HAP-1 (cell line): ENCODE measurements at regions not wholly inside any gene's neighbourhood (a gene's known extent, or its start where the extent isn't known, plus 50 kb on each side); places are given as distances from the start of the nearest gene placed in this dataset.
"Not testable (repeated sequence)": the region's sequence is repeated elsewhere in the genome, so short reads cannot be mapped to it uniquely, and the experiment has no call there.

Experiments used
- DNase-seq, 2 experiments: peaks; one replicate each; pipeline ENCODE4 v3.0.0-alpha.2; 2016 to 2020; ENCODE audit warnings: low spot score in 2 of 2
- H3K27me3 ChIP-seq: fragments of 250-450 bp; sonication (Bioruptor Pico); 2 replicates; pipeline ENCODE4 v1.5.1; 2020; ENCODE audit warnings: low read depth, mild to moderate bottlenecking, moderate library complexity
- H3K36me3 ChIP-seq: fragments of 250-450 bp; sonication (Bioruptor Pico); replicated peaks from 2 replicates; pipeline ENCODE4 v1.5.1; 2020; ENCODE audit warnings: mild to moderate bottlenecking
- H3K4me1 ChIP-seq: fragments of 250-450 bp; sonication (Bioruptor Pico); 2 replicates; pipeline ENCODE4 v1.5.1; 2020; ENCODE audit warnings: mild to moderate bottlenecking
- H3K4me3 ChIP-seq: fragments of 250-450 bp; sonication (Bioruptor Pico); 2 replicates; pipeline ENCODE4 v1.5.1; 2020; ENCODE audit warnings: mild to moderate bottlenecking, moderate library complexity
- H3K9me3 ChIP-seq: fragments of 250-450 bp; sonication (Bioruptor Pico); 2 replicates; pipeline ENCODE4 v1.5.1; 2020; ENCODE audit warnings: mild to moderate bottlenecking, moderate library complexity
- in situ Hi-C: fragments of 300-500 bp; cut with MboI; formaldehyde crosslinking; loops from 3 replicates; pipeline ENCODE4 v1.14.3; 2020; ENCODE audit warnings: low sequenced_read_pairs, inconsistent platforms, mixed read lengths

DNA sequence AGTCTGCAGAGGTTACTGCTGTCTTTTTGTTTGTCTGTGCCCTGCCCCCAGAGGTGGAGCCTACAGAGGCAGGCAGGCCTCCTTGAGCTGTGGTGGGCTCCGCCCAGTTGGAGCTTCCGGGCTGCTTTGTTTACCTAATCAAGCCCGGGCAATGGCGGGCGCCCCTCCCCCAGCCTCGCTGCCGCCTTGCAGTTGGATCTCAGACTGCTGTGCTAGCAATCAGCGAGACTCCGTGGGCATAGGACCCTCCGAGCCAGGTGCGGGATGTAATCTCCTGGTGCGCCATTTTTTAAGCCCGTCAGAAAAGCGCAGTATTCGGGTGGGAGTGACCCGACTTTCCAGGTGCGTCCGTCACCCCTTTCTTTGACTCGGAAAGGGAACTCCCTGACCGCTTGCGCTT is 141.5 kb upstream of the NTF3 start:
- H3K27me3 ChIP-seq, DNase-seq, H3K9me3 ChIP-seq, H3K36me3 ChIP-seq, H3K4me3 ChIP-seq, H3K4me1 ChIP-seq, in situ Hi-C loops: not testable (repeated sequence)

GRCh38 chr12:5292651-5293050 is 139.3 kb upstream of the NTF3 start:
- Histone ChIP-seq H3K36me3 (no peaks in the 10 kb centered on the region), H3K27me3 (no peaks in the 10 kb centered on the region), H3K9me3 (no peaks in the 10 kb centered on the region), H3K4me3 (no peak overlapping the region), H3K4me1 (no peaks in the 10 kb centered on the region)
- in situ Hi-C loops, result no loop called here
- no peak for DNase-seq

DNA sequence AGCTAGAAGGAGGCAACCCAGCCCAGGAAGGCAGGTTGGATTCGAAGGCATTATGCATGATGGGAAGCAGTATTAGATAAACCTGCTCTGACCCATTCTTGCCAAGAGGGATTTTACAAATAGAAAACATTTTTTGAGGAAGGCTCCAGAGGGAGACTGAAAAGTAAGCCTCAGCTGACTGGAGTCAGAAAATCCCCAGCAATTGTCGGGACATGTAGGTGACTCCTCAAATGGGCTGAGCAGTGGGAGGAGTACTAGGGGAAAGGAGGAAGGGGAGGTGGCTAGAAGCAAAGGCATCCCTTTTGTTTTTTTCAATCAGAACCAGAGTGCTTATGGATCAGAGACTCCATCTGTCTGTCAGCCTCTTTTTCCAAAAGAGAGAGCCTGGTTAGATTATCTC is 138.1 kb upstream of the NTF3 start:
- in situ Hi-C loops, result no loop called here
- no peak for DNase-seq
- Histone ChIP-seq H3K4me3 (no peak overlapping the region), H3K27me3 (no peaks in the 10 kb centered on the region), H3K4me1 (no peaks in the 10 kb centered on the region), H3K9me3 (no peaks in the 10 kb centered on the region), H3K36me3 (no peaks in the 10 kb centered on the region)

DNA sequence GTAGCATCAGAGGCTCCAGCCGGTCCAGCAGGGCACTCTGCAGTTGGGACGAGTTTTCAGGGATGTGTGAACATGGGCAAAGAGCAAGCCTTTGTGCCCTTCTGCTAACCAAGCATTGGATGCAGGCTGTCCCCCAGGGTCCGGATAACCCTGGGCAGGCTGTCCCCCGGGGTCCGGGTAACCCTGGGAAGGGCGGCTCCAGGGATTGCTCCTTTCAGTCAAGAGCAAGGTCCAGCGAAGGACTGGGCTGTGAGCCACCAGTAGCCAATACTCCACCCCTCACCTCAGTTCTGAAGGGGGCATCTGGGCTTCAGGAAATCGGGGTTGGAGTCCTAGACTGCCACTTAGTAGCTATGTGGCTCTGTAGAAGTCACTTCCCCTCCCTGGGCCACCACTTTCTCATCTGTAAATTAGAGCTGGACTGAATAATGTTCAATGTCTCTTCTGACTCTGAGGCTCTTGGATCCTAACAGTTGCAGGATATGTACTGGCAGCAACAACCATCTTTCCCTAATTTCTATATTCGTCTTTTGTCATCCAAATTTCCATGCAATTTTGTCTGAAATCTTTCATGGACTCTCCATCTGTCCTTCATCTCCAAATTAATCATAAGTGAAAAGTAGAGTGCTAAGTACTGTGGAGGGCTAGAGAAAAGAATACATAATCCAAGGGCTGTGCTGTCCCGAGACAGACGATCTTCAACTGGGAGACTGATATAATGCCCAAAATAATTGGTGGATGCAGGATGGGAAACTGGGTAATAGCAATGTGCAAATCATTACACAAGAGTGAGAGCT is 137.4 kb upstream of the NTF3 start:
- no peak for DNase-seq
- H3K4me3 ChIP-seq, result no peak overlapping the region
- in situ Hi-C loops, result no loop called here
- H3K9me3 ChIP-seq, result no peaks in the 10 kb centered on the region
- no peaks in the 10 kb centered on the region for H3K27me3 ChIP-seq
- H3K4me1 ChIP-seq, result no peaks in the 10 kb centered on the region
- no peaks in the 10 kb centered on the region for H3K36me3 ChIP-seq

DNA sequence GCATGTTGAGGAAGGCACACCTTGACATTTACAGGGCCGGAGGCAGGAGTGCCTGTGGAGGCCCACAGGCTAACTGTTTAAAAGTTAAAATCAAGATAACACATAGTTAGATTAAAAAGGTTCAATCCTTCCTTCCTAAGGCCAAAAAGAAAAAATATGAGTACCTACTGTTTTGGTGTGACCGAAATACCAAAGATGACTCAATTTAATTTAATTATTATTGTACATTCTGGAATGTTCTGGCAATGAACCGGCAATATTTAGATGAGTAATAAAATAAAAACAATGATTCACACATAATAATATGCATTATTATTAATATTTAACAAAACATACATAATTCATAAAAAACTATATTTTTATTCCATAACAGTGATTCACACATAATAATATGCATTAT is 136.8 kb upstream of the NTF3 start:
- H3K4me1 ChIP-seq, result no peaks in the 10 kb centered on the region
- no peak overlapping the region for H3K4me3 ChIP-seq
- no peaks in the 10 kb centered on the region for H3K9me3 ChIP-seq
- in situ Hi-C loops, result no loop called here
- DNase-seq, result no peak
- no peaks in the 10 kb centered on the region for H3K27me3 ChIP-seq
- no peaks in the 10 kb centered on the region for H3K36me3 ChIP-seq

DNA sequence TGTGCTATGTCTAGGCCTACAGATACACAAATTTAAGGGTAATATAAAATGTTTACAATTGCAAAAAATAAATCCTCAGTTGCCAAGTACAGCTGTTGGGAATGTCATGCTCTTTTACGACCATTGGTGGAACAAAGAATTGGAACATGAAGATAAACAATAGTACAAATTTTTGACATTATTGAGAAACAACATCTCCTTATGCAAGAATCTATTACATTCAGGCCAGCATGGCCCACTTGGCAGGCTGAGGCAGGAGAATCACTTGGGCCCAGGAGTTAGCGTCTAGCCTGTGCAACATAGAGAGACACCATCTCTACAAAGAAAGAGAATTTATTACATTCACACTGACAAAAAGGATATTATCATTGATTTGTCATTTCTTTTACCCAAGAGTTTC is 135.9 kb upstream of the NTF3 start:
- no peaks in the 10 kb centered on the region for H3K4me1 ChIP-seq
- H3K4me3 ChIP-seq, result no peak overlapping the region
- no peaks in the 10 kb centered on the region for H3K27me3 ChIP-seq
- no peak for DNase-seq
- no peaks in the 10 kb centered on the region for H3K36me3 ChIP-seq
- in situ Hi-C loops, result no loop called here
- no peaks in the 10 kb centered on the region for H3K9me3 ChIP-seq

- Histone ChIP-seq H3K27me3 (no peaks in the 10 kb centered on the region), H3K4me1 (no peaks in the 10 kb centered on the region), H3K4me3 (no peak overlapping the region), H3K9me3 (no peaks in the 10 kb centered on the region), H3K36me3 (no peaks in the 10 kb centered on the region)
- no peak for DNase-seq
- in situ Hi-C loops, result no loop called here
These were observed 130.4 kb upstream of the NTF3 start for GRCh38 chr12:5301539-5301938.

- Histone ChIP-seq H3K36me3 (no peaks in the 10 kb centered on the region), H3K9me3 (no peaks in the 10 kb centered on the region), H3K4me1 (no peaks in the 10 kb centered on the region), H3K27me3 (no peaks in the 10 kb centered on the region), H3K4me3 (no peak overlapping the region)
- in situ Hi-C loops, result no loop called here
- no peak for DNase-seq
These were observed 126.5 kb upstream of the NTF3 start for GRCh38 chr12:5305425-5305824.

DNA sequence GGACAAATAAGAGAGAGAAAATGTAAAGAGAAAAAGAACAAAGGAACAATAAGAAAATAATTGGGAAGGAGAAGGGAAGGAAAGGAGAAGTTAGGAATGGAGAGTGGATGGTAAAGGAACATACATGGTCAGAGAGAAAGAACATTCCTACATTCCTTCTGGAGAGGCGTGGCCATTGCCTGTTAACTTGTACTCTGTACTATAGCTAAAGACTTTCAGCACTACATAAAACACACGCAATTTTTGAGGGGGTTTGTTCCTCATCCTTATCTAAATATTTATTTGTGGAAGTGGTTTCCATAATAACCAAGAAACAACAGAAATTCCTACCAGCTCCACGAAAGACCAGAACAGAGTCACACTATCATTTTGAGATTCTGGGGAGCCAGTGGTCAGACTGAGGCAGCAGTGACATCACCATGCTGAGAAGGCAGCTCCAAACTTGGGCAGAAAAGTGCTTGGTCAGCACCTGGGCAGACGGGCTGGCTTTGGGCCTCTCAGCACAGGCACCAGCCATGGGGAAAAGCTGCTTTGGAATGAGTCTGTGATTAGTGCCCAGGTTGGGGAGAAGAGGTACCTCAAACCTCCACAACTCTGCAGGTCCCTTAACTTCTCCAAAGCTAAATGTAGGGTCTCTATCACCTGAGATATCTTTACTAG is 125.9 kb upstream of the NTF3 start:
- DNase-seq, result no peak
- Histone ChIP-seq H3K36me3 (no peaks in the 10 kb centered on the region), H3K27me3 (no peaks in the 10 kb centered on the region), H3K4me1 (no peaks in the 10 kb centered on the region), H3K4me3 (no peak overlapping the region), H3K9me3 (no peaks in the 10 kb centered on the region)
- in situ Hi-C loops, result no loop called here

GRCh38 chr12:5307065-5307464 is 124.8 kb upstream of the NTF3 start:
- no peaks in the 10 kb centered on the region for H3K9me3 ChIP-seq
- no peak overlapping the region for H3K4me3 ChIP-seq
- H3K36me3 ChIP-seq, result no peaks in the 10 kb centered on the region
- DNase-seq, result no peak
- H3K27me3 ChIP-seq, result no peaks in the 10 kb centered on the region
- in situ Hi-C loops, result no loop called here
- no peaks in the 10 kb centered on the region for H3K4me1 ChIP-seq

- H3K4me1 ChIP-seq, result no peaks in the 10 kb centered on the region
- no peak overlapping the region for H3K4me3 ChIP-seq
- no peak for DNase-seq
- no peaks in the 10 kb centered on the region for H3K9me3 ChIP-seq
- in situ Hi-C loops, result no loop called here
- H3K27me3 ChIP-seq, result no peaks in the 10 kb centered on the region
- no peaks in the 10 kb centered on the region for H3K36me3 ChIP-seq
These were observed 123.7 kb upstream of the NTF3 start for GRCh38 chr12:5308216-5308615.

DNA sequence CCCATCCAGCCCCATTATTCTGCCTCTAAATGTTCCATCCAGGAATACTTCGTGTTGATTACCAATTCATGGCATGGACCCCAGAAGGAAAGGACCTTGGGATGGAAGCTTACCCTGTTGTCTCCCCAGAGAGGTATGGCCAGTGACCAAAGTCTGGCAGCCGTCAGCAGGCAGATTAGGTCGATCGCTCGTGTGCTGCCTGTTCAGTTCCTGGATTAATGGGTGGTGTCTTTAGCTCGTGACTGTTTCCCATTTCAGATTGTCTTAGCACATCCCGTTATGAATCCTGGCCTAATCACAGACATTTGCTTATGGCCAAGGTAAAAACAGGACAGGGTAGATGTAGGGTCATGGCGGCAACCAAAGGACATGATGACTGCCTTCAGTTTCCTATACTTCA is 122.9 kb upstream of the NTF3 start:
- no peak for DNase-seq
- in situ Hi-C loops, result no loop called here
- Histone ChIP-seq H3K27me3 (no peaks in the 10 kb centered on the region), H3K9me3 (no peaks in the 10 kb centered on the region), H3K4me1 (no peaks in the 10 kb centered on the region), H3K36me3 (no peaks in the 10 kb centered on the region), H3K4me3 (no peak overlapping the region)

GRCh38 chr12:5309654-5310053 is 122.3 kb upstream of the NTF3 start:
- in situ Hi-C loops, result no loop called here
- Histone ChIP-seq H3K9me3 (no peaks in the 10 kb centered on the region), H3K4me3 (no peak overlapping the region), H3K4me1 (no peaks in the 10 kb centered on the region), H3K36me3 (no peaks in the 10 kb centered on the region), H3K27me3 (no peaks in the 10 kb centered on the region)
- no peak for DNase-seq

DNA sequence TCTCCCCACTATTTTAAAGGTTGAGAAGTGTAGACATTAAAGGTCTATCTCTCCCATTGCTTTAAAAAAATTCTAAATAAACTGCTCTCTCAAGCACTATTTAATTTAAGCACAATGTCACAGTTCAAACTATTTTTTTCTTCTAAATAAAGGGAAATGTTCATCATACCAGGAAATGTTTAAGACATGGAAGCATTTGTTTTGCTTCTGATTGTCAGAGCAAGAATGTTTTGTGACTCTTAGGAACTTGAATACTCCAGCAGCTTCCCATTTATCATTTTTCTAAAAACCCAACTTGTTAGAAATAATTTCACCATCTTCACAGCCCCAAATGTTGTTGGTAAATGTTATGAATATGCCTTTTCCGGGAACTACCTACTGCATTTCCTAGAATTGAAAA is 121.8 kb upstream of the NTF3 start:
- H3K36me3 ChIP-seq, result no peaks in the 10 kb centered on the region
- no peak overlapping the region for H3K4me3 ChIP-seq
- no peaks in the 10 kb centered on the region for H3K27me3 ChIP-seq
- H3K4me1 ChIP-seq, result no peaks in the 10 kb centered on the region
- in situ Hi-C loops, result no loop called here
- no peak for DNase-seq
- H3K9me3 ChIP-seq, result no peaks in the 10 kb centered on the region

GRCh38 chr12:5317556-5317955 is 114.4 kb upstream of the NTF3 start:
- in situ Hi-C loops, result no loop called here
- Histone ChIP-seq H3K36me3 (no peaks in the 10 kb centered on the region), H3K9me3 (peaks cover 2% of the 10 kb centered on the region; the same call in 1 of the 2 replicates), H3K4me3 (no peak overlapping the region), H3K27me3 (no peaks in the 10 kb centered on the region), H3K4me1 (no peaks in the 10 kb centered on the region)
- no peak for DNase-seq
